Endodermal cell (in vitro differentiated cells): ENCODE measurements at regions not wholly inside any gene's neighbourhood (a gene's known extent, or its start where the extent isn't known, plus 50 kb on each side); places are given as distances from the start of the nearest gene placed in this dataset.

Source experiments
- DNase-seq: peaks from one replicate; pipeline ENCODE4 v3.0.0-alpha.2; 2017
- H3K27ac ChIP-seq: 2 replicates; pipeline ENCODE4 v1.5.1; 2013; ENCODE audit warnings: mild to moderate bottlenecking, low read depth, low read length, moderate library complexity
- H3K27me3 ChIP-seq: 2 replicates; pipeline ENCODE4 v1.6.1; 2013; ENCODE audit warnings: mild to moderate bottlenecking, low read length, moderate library complexity; ENCODE audit not compliant: insufficient read depth, control insufficient read depth, poor library complexity, severe bottlenecking
- H3K36me3 ChIP-seq: 2 replicates; pipeline ENCODE4 v1.7.0; 2013; ENCODE audit warnings: mild to moderate bottlenecking, low read length, moderate library complexity; ENCODE audit not compliant: control insufficient read depth, insufficient read depth
- H3K4me1 ChIP-seq: one replicate; pipeline ENCODE4 v1.7.0; 2013; ENCODE audit warnings: low read length; ENCODE audit not compliant: control insufficient read depth, insufficient read depth
- H3K4me3 ChIP-seq: 2 replicates; pipeline ENCODE4 v1.5.1; 2013; ENCODE audit warnings: mild to moderate bottlenecking, low read length, moderate library complexity
- H3K9ac ChIP-seq: 2 replicates; pipeline ENCODE4 v1.6.1; 2013; ENCODE audit warnings: mild to moderate bottlenecking, low read length, moderate library complexity; ENCODE audit not compliant: poor library complexity, severe bottlenecking; ENCODE audit errors: extremely low read depth
- H3K9me3 ChIP-seq: 2 replicates; pipeline ENCODE4 v1.6.1; 2013; ENCODE audit warnings: mild to moderate bottlenecking, low read length, moderate library complexity; ENCODE audit not compliant: control insufficient read depth
- H3K27ac Mint-ChIP-seq: 2 replicates; pipeline ENCODE4 v1.8.0; 2020; ENCODE audit warnings: mixed read lengths
- H3K27me3 Mint-ChIP-seq: 2 replicates; pipeline ENCODE4 v1.8.0; 2021; ENCODE audit warnings: mild to moderate bottlenecking, mixed read lengths; ENCODE audit not compliant: insufficient read depth
- H3K36me3 Mint-ChIP-seq: 2 replicates; pipeline ENCODE4 v1.8.0; 2020; ENCODE audit warnings: low read depth, mixed read lengths
- H3K4me1 Mint-ChIP-seq: 2 replicates; pipeline ENCODE4 v1.8.0; 2020; ENCODE audit warnings: mixed read lengths
- H3K4me3 Mint-ChIP-seq: 2 replicates; pipeline ENCODE4 v1.8.0; 2020; ENCODE audit warnings: mild to moderate bottlenecking, moderate library complexity, mixed read lengths
- H3K9me3 Mint-ChIP-seq: 2 replicates; pipeline ENCODE4 v1.8.0; 2020; ENCODE audit warnings: mild to moderate bottlenecking, mixed read lengths
- CTCF ChIP-seq: fragments of 200-600 bp; sonication (generic); conservative IDR thresholded peaks from 2 replicates; pipeline ENCODE4 v1.5.0; 2021; ENCODE audit warnings: antibody characterized with exemption, mild to moderate bottlenecking
- WGBS, 2 experiments: methylation state at CpG; one replicate each; pipeline versions ENCODE4 v1.1.5 to v1.1.7; 2013; ENCODE audit warnings: missing lambda C conversion rate in 2 of 2, mixed read lengths in 1 of 2; ENCODE audit not compliant: insufficient coverage in 1 of 2, insufficient read length in 1 of 2; 5-methylcytosine and 5-hydroxymethylcytosine counted together

DNA sequence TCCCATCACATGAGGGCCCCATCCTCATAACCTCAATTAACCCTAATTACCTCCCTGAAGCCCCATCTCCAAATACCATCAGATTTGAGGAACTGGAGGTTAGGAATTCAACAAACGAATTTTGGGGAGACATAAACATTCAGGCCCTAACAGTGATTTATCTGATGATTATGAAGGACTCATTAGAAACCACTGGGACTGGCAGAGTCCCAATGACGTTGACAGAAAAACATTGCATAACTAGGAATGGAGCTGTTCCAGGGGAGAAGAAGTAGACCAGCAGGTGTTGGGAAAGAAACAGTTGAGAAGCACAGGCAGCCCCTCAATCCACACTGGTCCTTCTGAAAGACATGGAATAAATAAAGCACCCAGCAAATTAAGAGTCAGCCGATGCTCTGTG, 282.0 kb downstream of the MAP2K4 start:
- H3K36me3 Mint-ChIP-seq, result no peaks in the 10 kb centered on the region
- no peak for TF ChIP-seq CTCF
- Histone ChIP-seq H3K36me3 (no peaks in the 10 kb centered on the region), H3K27ac (no peak overlapping the region), H3K9ac (no peak overlapping the region), H3K9me3 (no peaks in the 10 kb centered on the region), H3K4me1 (no peaks in the 10 kb centered on the region), H3K4me3 (no peak overlapping the region), H3K27me3 (no peaks in the 10 kb centered on the region)
- H3K27me3 Mint-ChIP-seq, result no peaks in the 10 kb centered on the region
- H3K4me3 Mint-ChIP-seq, result no peak overlapping the region
- H3K4me1 Mint-ChIP-seq, result no peaks in the 10 kb centered on the region
- peaks cover 11% of the 10 kb centered on the region for H3K9me3 Mint-ChIP-seq
- H3K27ac Mint-ChIP-seq, result no peak overlapping the region
- DNase-seq, result no peak
- WGBS, 2 experiments, result 81 to 100% methylated on average over 2 to 3 of the region's 3 CpGs

GRCh38 chr17:12310811-12311210, 290.1 kb downstream of the MAP2K4 start:
- Mint-ChIP-seq H3K9me3 (peaks cover 10% of the 10 kb centered on the region), H3K4me3 (no peak overlapping the region), H3K27me3 (no peaks in the 10 kb centered on the region), H3K27ac (no peak overlapping the region), H3K36me3 (no peaks in the 10 kb centered on the region), H3K4me1 (no peaks in the 10 kb centered on the region)
- Histone ChIP-seq H3K9ac (no peak overlapping the region), H3K4me3 (no peak overlapping the region), H3K4me1 (no peaks in the 10 kb centered on the region), H3K27me3 (no peaks in the 10 kb centered on the region), H3K36me3 (no peaks in the 10 kb centered on the region), H3K9me3 (no peaks in the 10 kb centered on the region), H3K27ac (no peak overlapping the region)
- no peak for DNase-seq
- WGBS, 2 experiments, result 67 to 95% methylated on average over 1 of the region's 1 CpG
- TF ChIP-seq CTCF, result no peak

- no peak overlapping the region for H3K27ac Mint-ChIP-seq
- H3K9me3 Mint-ChIP-seq, result peaks cover 9% of the 10 kb centered on the region
- no peak for TF ChIP-seq CTCF
Measured at GRCh38 chr17:12312692-12313091, 292.0 kb downstream of the MAP2K4 start.

More at GRCh38 chr17:12312692-12313091, 292.0 kb downstream of the MAP2K4 start:
- no peaks in the 10 kb centered on the region for H3K27me3 ChIP-seq
- H3K4me1 ChIP-seq, result no peaks in the 10 kb centered on the region
- Mint-ChIP-seq H3K27me3 (no peaks in the 10 kb centered on the region), H3K36me3 (no peaks in the 10 kb centered on the region), H3K4me3 (no peak overlapping the region), H3K4me1 (no peaks in the 10 kb centered on the region)
- no peaks in the 10 kb centered on the region for H3K9me3 ChIP-seq
- no peak overlapping the region for H3K27ac ChIP-seq
- DNase-seq, result no peak
- no peak overlapping the region for H3K9ac ChIP-seq
- no peaks in the 10 kb centered on the region for H3K36me3 ChIP-seq
- H3K4me3 ChIP-seq, result no peak overlapping the region
